ENCODE measurements at regions not wholly inside any gene's neighbourhood (a gene's known extent, or its start where the extent isn't known, plus 50 kb on each side); places are given as distances from the start of the nearest gene placed in this dataset.

GRCh38 chr19:27746691-27747380, 1466.1 kb downstream of the UQCRFS1 start:
- no peaks in the 10 kb centered on the region for H3K36me3 ChIP-seq (ENCODE audit: insufficient read depth, low read length)
- ChIA-PET CTCF (no interaction called here), POLR2A (no interaction called here)
- no peak overlapping the region for H3K4me3 ChIP-seq (ENCODE audit: low read length)
- no peaks in the 10 kb centered on the region for H3K9me3 ChIP-seq (ENCODE audit: low read length)
- H3K27me3 ChIP-seq (ENCODE audit: insufficient read depth, low read length, poor library complexity, severe bottlenecking) = no peaks in the 10 kb centered on the region
- H3K4me1 ChIP-seq (ENCODE audit: insufficient read depth, low read length) = no peaks in the 10 kb centered on the region
- H3K27me3 Mint-ChIP-seq = no peaks in the 10 kb centered on the region
- no peak overlapping the region for H3K27ac ChIP-seq (ENCODE audit: low read depth, low read length)
- no peak for DNase-seq
- H3K4me1 Mint-ChIP-seq = peaks cover 6 to 17% (median 7%) of the 10 kb centered on the region in 3 donors
- H3K4me3 Mint-ChIP-seq = peak overlapping the region in 1 of 7 donors; percentile 44
- H3K9me3 Mint-ChIP-seq = peaks cover 0 to 23% (median 8%) of the 10 kb centered on the region in 5 donors
- H3K27ac Mint-ChIP-seq = no peak overlapping the region
- peaks cover 0 to 23% (median 4%) of the 10 kb centered on the region in 3 donors for H3K36me3 Mint-ChIP-seq

- Histone ChIP-seq H3K9me3 (ENCODE audit: low read length) (no peaks in the 10 kb centered on the region), H3K4me1 (ENCODE audit: insufficient read depth, low read length) (no peaks in the 10 kb centered on the region), H3K27ac (ENCODE audit: low read depth, low read length) (no peak overlapping the region), H3K36me3 (ENCODE audit: insufficient read depth, low read length) (no peaks in the 10 kb centered on the region), H3K27me3 (ENCODE audit: insufficient read depth, low read length, poor library complexity, severe bottlenecking) (no peaks in the 10 kb centered on the region), H3K4me3 (ENCODE audit: low read length) (no peak overlapping the region)
- CTCF ChIA-PET = no interaction called here
- Mint-ChIP-seq H3K4me3 (no peak overlapping the region), H3K27me3 (no peaks in the 10 kb centered on the region), H3K27ac (no peak overlapping the region), H3K9me3 (peaks cover 3 to 27% (median 10%) of the 10 kb centered on the region in 5 donors), H3K36me3 (peaks cover 0 to 23% (median 5%) of the 10 kb centered on the region in 3 donors), H3K4me1 (peaks cover 6 to 17% (median 7%) of the 10 kb centered on the region in 3 donors)
- POLR2A ChIA-PET = no interaction called here
- DNase-seq = no peak
These were observed 1466.9 kb downstream of the UQCRFS1 start for GRCh38 chr19:27745978-27746542.

GRCh38 chr19:27744926-27745768, 1467.8 kb downstream of the UQCRFS1 start:
- Mint-ChIP-seq H3K27me3 (no peaks in the 10 kb centered on the region), H3K9me3 (peaks cover 12 to 31% (median 17%) of the 10 kb centered on the region in 5 donors), H3K4me3 (no peak overlapping the region), H3K4me1 (peaks cover 6 to 17% (median 7%) of the 10 kb centered on the region in 3 donors), H3K27ac (no peak overlapping the region), H3K36me3 (peaks cover 0 to 28% (median 6%) of the 10 kb centered on the region in 3 donors)
- Histone ChIP-seq H3K4me1 (ENCODE audit: insufficient read depth, low read length) (no peaks in the 10 kb centered on the region), H3K27ac (ENCODE audit: low read depth, low read length) (no peak overlapping the region), H3K4me3 (ENCODE audit: low read length) (no peak overlapping the region), H3K27me3 (ENCODE audit: insufficient read depth, low read length, poor library complexity, severe bottlenecking) (no peaks in the 10 kb centered on the region), H3K36me3 (ENCODE audit: insufficient read depth, low read length) (no peaks in the 10 kb centered on the region), H3K9me3 (ENCODE audit: low read length) (no peaks in the 10 kb centered on the region)
- ChIA-PET CTCF (no interaction called here), POLR2A (no interaction called here)
- no peak for DNase-seq

GRCh38 chr19:27742041-27742440, 1470.9 kb downstream of the UQCRFS1 start:
- no peak overlapping the region for H3K4me3 ChIP-seq (ENCODE audit: low read length)
- no peaks in the 10 kb centered on the region for H3K9me3 ChIP-seq (ENCODE audit: low read length)
- peaks cover 0 to 2% of the 10 kb centered on the region in 2 donors for H3K27me3 Mint-ChIP-seq
- POLR2A ChIA-PET = no interaction called here
- peaks cover 7 to 46% (median 18%) of the 10 kb centered on the region in 3 donors for H3K36me3 Mint-ChIP-seq
- no peaks in the 10 kb centered on the region for H3K36me3 ChIP-seq (ENCODE audit: insufficient read depth, low read length)
- no peaks in the 10 kb centered on the region for H3K27me3 ChIP-seq (ENCODE audit: insufficient read depth, low read length, poor library complexity, severe bottlenecking)
- H3K27ac ChIP-seq (ENCODE audit: low read depth, low read length) = no peak overlapping the region
- DNase-seq = no peak
- no peak overlapping the region for H3K27ac Mint-ChIP-seq
- no peaks in the 10 kb centered on the region for H3K4me1 ChIP-seq (ENCODE audit: insufficient read depth, low read length)
- peaks cover 22 to 48% (median 31%) of the 10 kb centered on the region in 5 donors for H3K9me3 Mint-ChIP-seq
- CTCF ChIA-PET = no interaction called here
- no peak overlapping the region for H3K4me3 Mint-ChIP-seq
- peaks cover 6 to 13% (median 7%) of the 10 kb centered on the region in 3 donors for H3K4me1 Mint-ChIP-seq

GRCh38 chr19:27741236-27741635, 1471.7 kb downstream of the UQCRFS1 start:
- Histone ChIP-seq H3K4me3 (ENCODE audit: low read length) (no peak overlapping the region), H3K4me1 (ENCODE audit: insufficient read depth, low read length) (no peaks in the 10 kb centered on the region), H3K27ac (ENCODE audit: low read depth, low read length) (no peak overlapping the region), H3K9me3 (ENCODE audit: low read length) (no peaks in the 10 kb centered on the region), H3K27me3 (ENCODE audit: insufficient read depth, low read length, poor library complexity, severe bottlenecking) (no peaks in the 10 kb centered on the region), H3K36me3 (ENCODE audit: insufficient read depth, low read length) (no peaks in the 10 kb centered on the region)
- ChIA-PET CTCF (no interaction called here), POLR2A (no interaction called here)
- Mint-ChIP-seq H3K27me3 (peaks cover 0 to 2% of the 10 kb centered on the region in 2 donors), H3K9me3 (peaks cover 22 to 55% (median 39%) of the 10 kb centered on the region in 5 donors), H3K4me3 (no peak overlapping the region), H3K27ac (no peak overlapping the region), H3K4me1 (peaks cover 2 to 5% (median 4%) of the 10 kb centered on the region in 3 donors), H3K36me3 (peaks cover 9 to 55% (median 20%) of the 10 kb centered on the region in 3 donors)
- DNase-seq = no peak

GRCh38 chr19:27740396-27740795, 1472.6 kb downstream of the UQCRFS1 start:
- no peak overlapping the region for H3K27ac Mint-ChIP-seq
- H3K4me3 ChIP-seq (ENCODE audit: low read length) = no peak overlapping the region
- no peak for DNase-seq
- no peaks in the 10 kb centered on the region for H3K36me3 ChIP-seq (ENCODE audit: insufficient read depth, low read length)
- no peak overlapping the region for H3K27ac ChIP-seq (ENCODE audit: low read depth, low read length)
- H3K27me3 Mint-ChIP-seq = peaks cover 0 to 2% of the 10 kb centered on the region in 2 donors
- POLR2A ChIA-PET = no interaction called here
- H3K27me3 ChIP-seq (ENCODE audit: insufficient read depth, low read length, poor library complexity, severe bottlenecking) = no peaks in the 10 kb centered on the region
- H3K4me1 ChIP-seq (ENCODE audit: insufficient read depth, low read length) = no peaks in the 10 kb centered on the region
- CTCF ChIA-PET = no interaction called here
- H3K9me3 ChIP-seq (ENCODE audit: low read length) = no peaks in the 10 kb centered on the region
- peaks cover 26 to 64% (median 46%) of the 10 kb centered on the region in 5 donors for H3K9me3 Mint-ChIP-seq
- no peaks in the 10 kb centered on the region for H3K4me1 Mint-ChIP-seq
- no peak overlapping the region for H3K4me3 Mint-ChIP-seq
- H3K36me3 Mint-ChIP-seq = peaks cover 11 to 63% (median 27%) of the 10 kb centered on the region in 3 donors

GRCh38 chr19:27738569-27739193, 1474.3 kb downstream of the UQCRFS1 start:
- H3K27ac ChIP-seq (ENCODE audit: low read depth, low read length) = no peak overlapping the region
- Mint-ChIP-seq H3K27ac (no peak overlapping the region), H3K36me3 (peaks cover 14 to 75% (median 41%) of the 10 kb centered on the region in 3 donors), H3K9me3 (peaks cover 41 to 73% (median 61%) of the 10 kb centered on the region in 5 donors), H3K27me3 (peaks cover 0 to 2% of the 10 kb centered on the region in 2 donors), H3K4me3 (no peak overlapping the region), H3K4me1 (no peaks in the 10 kb centered on the region)
- no peaks in the 10 kb centered on the region for H3K9me3 ChIP-seq (ENCODE audit: low read length)
- ChIA-PET CTCF (no interaction called here), POLR2A (no interaction called here)
- no peaks in the 10 kb centered on the region for H3K4me1 ChIP-seq (ENCODE audit: insufficient read depth, low read length)
- DNase-seq = no peak
- H3K4me3 ChIP-seq (ENCODE audit: low read length) = no peak overlapping the region
- H3K27me3 ChIP-seq (ENCODE audit: insufficient read depth, low read length, poor library complexity, severe bottlenecking) = no peaks in the 10 kb centered on the region
- H3K36me3 ChIP-seq (ENCODE audit: insufficient read depth, low read length) = no peaks in the 10 kb centered on the region

Data from CD8-positive, alpha-beta memory T cell (primary cell).